Cerebellar nuclear complex (tissue), 1 donor: ENCODE measurements at regions not wholly inside any gene's neighbourhood (a gene's known extent, or its start where the extent isn't known, plus 50 kb on each side); places are given as distances from the start of the nearest gene placed in this dataset.

Source experiments
- DNase-seq, 2 experiments: peaks; one replicate each; lab custom pipeline; 2025; lab: John Stamatoyannopoulos, UW

DNA sequence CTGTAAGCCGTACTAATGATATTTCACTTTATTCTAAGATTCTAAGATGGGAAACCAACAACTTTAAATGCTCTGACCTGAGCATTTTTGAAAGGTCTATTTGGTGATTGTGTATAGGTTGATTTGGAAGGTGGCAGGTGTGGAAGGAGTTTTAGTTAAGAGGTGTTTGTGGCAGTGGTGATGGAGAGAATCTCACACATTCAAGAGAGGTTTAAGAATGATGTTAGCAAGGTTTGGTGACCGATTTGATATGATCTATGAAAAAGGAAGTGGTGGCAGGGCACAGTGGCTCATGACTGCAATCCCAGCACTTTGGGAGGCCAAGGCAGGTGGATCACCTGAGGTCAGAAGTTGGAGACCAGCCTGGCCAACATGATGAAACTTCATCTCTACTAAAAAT, 319.2 kb upstream of the CD180 start:
- DNase-seq, result no peak

DNA sequence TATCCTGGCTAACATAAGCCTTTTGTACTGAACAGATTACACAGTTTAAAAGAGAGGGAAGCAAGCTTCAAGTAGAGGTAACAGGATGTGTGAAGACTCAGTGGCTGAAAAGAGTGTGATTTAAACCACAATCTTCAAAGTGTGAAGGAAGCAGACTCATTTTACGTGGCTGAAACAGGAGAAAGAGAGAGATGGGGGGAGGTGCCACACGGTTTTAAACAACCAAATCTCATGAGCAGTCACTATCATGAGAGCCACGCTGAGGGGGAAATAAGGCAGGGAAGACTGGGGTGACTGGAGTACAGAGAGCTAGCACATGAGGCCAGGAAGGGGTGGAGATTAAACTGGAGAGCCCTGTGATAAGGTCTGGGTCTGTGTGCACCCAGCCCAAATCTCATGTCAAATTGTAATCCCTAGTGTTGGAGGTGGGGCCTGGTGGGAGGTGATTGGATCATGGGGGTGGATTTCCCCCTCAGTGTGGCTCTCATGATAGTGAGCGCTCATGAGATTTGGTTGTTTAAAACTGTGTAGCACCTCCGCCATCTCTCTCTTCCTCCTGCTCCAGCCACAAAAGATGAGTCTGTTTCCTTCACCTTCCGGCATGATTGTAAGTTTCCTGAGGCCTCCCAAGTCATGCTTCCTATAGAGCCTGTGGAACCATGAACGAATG, 318.6 kb upstream of the CD180 start:
- no peak for DNase-seq

DNA sequence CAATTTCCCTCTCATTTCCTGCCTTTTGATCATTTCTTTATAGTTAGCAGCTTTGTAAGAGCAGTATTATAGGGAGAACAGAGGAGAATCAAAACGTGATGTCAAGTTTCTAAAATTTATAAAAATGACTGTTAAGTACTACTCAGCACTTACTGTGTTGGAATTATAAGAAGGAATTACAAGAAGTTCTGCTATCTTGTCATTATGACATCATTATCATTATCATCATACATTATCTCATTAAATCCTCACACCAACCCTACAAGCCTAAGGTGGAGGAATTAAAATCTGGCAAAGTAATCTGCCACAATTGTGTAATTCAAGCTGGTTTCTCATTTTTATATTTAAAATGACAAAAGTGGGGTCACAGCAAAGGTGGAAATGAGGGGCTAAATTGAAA, 316.2 kb upstream of the CD180 start:
- no peak for DNase-seq

DNA sequence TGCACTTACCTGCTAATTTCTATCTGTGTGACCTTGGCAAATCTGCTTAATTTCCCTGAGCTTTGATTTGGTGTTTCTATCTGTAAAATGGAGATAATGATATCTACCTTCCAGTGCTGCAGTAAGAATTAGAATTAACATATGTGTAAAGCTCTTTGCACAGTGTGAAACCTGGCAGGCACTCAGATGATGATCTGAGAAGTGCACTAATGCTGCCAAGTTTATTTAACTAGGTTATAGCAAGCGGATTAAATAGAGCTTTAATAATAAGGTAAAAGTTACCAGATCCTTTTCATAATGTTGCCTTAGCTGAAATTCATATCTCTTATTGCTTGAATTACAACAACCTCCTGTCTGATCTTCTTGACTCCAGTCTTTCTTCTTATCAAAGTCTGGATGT, 315.3 kb upstream of the CD180 start:
- DNase-seq, result peak; percentile 48 to 80

DNA sequence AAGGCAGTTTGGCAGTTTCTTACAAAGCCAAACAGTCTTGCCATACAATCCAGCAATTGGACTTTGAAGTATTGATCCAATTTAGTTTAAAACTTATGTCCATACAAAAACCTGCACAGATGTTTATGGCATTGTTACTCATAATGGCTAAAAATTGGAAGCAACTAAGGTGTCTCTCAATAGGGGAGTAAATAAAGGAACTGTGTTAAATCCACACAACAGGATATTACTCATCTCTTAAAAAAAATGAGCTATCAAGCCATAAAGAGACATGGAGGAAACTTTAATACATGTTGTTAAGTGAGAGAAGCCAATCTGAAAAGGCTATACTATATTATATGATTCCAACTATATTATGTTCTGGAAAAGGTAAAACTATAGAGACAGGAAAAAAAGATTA, 313.6 kb upstream of the CD180 start:
- no peak for DNase-seq

DNA sequence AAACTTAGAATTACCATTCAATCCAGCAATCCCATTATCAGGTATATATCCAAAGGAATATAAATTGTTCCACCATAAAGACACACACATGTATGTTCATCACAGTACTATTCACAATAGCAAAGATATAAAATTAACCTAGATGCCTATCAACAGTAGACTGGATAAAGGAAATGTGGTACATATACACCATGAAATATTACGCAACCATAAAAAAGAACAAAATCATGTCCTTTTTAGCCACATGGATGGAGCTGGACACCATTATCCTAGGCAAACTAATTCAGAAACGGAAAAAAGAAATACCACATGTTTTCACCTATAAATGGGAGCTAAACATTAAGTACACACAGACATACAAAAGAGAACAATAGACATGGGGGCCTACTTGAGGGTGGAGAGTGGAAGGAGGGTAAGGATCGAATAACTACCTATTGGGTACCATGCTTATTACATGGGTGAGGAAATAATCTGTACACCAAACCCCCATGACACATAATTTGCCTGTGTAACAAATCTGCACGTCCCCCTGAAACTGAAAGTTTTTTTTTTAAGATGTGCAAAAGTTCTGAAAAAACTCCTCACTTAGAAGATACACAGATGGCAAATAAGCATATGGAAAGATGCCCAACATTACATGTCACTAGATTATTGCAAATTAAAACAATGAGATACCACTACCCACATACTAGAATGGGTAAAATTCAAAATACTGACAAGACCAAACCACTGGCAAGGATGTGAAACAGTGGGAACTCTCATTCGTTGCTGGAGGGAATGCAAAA, 313.0 kb upstream of the CD180 start:
- no peak for DNase-seq

DNA sequence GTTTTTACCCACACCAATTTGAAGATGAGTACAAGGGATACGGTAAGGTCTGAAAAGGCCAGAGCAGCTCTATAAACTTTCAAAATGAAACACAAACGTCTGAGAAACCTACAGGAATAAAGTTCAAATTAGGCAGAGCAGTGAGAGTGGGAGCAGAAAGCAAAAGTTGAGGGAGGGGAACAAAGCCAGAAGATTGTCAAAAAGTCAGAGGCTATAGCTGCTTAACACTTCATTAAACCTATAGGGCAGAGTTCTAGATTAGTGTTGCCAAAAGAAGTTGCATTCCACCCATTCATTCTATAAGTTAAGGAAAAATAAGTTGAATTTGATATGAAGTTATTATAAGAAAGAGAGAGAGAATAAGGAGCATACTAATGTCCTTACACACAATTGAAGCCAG, 309.6 kb upstream of the CD180 start:
- no peak for DNase-seq

DNA sequence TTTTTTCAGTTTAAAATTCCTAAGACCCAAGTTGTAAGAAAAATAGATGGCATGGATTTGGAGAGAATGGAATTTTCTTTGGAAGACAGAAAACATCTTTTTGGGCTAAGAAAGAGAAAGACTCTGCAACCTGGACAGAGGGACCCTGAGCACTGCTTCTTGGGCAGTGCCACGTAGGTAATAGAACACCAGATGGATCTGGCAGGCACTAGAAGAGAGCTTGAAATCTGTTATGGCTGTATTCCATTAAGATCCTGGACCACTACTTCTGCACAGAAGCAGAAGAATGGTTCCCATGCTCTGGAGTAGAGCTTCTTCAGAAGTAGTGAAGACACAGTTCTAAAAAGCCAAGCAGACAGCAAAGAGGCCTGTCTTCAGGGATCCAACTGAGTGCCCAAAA, 306.4 kb upstream of the CD180 start:
- DNase-seq, result peak in 1 of 2 experiments; percentile 9

DNA sequence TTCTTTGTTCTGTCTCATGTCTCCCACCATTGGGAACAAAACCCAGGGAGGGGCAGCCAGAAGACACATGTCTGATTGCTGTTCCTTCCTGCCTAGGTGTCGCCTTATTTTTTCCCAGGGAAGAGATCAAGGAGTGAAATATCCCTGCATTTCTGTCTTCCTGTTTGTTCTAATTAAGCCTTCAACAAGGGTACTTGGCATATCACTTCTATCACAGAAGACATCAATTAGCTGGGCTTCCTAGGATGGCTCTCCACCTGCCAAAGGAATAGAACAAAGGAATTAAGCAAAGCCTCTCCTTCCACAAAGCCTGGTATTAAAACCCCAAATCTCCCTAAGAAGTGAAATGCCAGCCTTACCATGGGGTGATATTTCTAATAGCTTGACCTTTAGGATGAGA, 299.5 kb upstream of the CD180 start:
- DNase-seq, result peak in 1 of 2 experiments; percentile 25

DNA sequence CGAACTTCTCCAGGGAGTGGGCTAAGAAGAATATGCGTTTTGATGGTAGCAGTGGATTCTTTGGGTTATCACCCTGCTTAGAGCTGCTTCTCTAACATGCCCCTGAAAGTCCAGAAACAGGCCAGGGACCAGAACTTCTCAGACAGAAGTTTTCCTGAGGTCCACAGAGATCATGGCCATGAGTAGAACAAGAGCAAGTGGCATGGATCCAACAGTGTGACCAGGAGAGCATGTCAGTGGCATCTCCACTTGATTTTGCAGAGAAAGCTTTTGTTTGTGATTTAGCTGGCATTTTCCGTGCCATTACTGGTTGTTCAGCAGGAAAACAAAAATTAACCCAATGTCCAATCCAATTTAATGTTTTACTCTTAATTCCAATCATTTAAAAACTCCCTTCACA, 298.5 kb upstream of the CD180 start:
- no peak for DNase-seq

DNA sequence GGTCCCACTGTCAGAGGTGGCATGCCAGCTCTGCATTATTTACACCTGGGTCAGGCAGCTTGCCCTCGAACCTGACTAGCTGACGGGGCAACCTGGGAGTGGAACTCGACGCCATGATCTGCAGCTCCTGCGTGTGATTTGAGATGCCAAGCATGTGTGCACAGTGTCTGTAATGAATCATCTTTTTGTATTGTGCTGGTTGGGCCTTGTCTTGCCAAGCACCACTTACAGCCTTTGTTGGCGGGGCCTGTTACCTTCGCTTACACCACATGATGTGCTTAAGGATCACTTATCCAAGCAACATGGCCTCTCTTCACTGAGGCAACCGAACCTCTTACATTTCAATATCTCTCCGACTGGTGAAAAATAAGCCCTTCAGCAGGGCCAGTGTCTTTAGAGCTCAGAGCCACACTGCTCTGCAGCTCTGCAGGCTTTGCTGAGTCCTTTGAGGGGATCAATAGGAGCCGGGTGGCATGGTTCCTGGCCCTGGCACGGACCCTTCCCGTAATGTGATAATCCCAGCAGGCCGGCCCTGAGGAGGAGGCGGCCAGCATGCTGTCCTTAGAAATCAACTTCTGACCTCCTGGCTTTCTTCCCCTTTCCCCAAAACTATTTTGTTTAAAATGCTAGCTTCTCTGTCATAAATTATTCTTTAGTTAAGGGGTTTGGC, 297.7 kb upstream of the CD180 start:
- no peak for DNase-seq

DNA sequence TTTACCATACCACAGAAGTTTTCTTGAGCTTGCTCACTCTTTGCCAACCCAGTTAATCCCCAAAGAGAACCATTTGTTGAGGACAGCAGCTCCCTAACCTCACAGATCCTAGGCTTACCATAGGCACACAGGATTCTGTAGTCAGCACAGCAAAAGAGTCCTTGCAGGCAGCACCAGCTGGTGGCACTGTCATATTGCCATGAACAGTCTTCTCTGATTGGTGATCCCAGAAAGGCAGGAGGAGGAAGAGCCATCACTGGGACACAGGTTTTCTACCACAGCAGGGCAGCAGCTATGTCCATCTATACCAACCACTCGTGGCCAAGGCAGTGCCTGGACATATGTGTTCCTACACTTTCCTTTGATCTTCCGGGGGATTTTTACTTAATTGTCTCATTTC, 297.1 kb upstream of the CD180 start:
- no peak for DNase-seq

DNA sequence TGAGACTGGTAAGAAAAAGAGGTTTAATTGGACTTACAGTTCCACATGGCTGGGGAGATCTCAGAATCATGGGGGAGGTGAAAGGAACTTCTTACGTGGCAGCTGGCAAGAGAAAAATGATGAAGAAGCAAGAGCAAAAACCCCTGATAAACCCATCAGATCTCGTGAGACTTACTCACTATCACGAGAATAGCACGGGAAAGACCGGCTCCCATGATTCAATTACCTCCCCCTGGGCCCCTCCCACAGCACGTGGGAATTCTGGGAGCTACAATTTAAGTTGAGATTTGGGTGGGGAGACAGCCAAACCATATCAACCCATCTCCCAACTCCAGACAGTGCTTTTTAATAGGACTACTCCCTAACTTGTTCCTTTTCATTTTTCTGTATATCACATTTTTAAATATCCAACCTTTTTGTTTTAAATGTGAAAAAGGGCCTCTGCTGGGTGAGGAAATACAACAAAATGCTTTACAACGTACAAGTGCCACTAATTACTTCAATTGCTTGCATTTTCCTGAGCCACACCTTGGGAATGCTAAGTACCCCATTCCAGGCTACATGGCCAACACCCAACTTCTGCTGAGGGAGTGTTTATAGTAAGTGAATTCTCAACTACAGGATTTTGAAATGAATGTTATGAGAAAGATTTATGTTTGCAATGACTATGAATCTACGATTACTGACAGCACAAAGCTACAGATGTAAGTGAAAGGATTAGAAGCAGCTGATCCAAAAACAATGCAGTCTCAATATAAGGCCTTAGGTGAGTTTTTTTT, 294.1 kb upstream of the CD180 start:
- DNase-seq, result no peak

DNA sequence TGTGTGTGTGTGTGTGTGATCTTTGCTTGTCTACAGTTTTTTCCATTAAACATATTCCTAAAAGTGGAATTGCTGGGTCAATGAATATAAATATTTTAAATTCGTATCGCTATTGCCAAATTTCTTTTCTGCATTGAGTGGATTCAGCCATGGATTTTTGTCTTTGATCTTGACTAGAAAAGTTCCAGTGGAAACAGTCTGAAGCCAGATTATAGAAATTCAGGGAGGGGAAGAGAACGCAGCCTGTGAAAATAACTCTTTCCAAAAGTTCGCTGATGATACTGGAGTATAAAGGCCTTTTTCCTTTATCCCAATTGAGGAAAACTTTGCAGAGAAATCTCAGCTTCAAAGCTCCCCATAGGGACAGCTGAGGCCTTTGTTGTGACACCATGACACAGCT, 292.3 kb upstream of the CD180 start:
- no peak for DNase-seq

DNA sequence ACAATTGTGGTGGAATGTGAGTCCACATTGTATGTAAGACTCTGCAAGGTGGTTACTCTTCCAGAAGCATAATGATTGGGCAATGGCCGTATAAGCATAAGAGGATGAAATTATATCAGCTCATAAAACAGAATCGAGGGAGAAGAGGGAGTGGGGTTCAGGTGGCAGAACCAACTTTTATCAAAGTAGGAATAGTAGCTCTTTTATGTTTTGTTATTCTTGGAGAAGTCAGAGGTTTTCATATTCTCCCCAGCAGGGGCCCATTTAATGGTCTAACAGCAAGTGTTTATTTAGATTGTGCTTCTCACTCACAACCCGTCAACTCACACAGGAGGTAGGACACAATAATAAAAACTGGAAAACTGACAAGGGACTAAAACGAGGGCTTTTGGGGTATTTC, 291.3 kb upstream of the CD180 start:
- DNase-seq, result no peak

DNA sequence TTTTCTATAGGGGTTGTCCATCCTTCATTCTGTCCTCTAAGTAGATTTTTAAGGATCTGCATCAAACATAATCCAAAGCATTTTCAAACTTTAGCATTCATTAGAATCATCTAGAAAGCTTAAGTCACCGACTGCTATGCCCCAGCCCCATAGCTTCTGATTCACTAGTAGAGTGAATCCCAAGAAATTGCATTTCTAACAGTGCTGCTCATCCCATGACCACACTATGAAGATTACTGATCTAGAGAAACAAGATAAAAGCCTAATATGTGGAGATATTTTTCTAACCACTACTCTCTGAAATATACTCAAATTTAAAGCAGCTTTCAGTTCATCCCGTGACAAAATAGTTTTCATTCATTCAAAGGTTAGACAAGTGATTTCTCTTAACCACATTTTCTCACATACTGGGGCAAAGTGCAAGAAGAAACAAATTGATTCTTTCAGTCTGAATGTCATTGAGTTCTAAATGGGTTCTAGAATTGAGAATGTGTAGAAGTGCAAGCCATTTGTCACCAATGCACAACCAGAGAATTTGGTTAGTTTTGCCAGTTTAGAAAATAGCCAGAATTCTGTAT, 286.9 kb upstream of the CD180 start:
- DNase-seq, result no peak

DNA sequence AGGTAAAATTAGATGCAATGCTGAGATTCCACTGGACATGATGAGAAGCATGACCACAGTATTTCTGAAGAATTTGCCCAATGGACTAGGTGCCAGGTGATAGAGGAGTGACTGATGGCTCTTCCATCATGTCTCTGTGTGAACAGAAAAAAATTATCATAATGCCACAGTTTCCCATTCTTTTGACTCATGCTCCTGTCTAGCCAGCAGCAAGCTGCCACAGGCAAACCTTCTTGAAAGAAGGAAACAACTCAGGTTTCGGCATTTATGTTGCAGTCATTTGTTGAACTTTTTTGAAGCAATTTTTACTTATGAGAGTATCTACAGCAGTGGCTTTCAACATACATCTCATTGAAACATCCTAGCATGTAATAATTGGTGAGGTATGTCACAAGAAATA, 284.8 kb upstream of the CD180 start:
- DNase-seq, result no peak

DNA sequence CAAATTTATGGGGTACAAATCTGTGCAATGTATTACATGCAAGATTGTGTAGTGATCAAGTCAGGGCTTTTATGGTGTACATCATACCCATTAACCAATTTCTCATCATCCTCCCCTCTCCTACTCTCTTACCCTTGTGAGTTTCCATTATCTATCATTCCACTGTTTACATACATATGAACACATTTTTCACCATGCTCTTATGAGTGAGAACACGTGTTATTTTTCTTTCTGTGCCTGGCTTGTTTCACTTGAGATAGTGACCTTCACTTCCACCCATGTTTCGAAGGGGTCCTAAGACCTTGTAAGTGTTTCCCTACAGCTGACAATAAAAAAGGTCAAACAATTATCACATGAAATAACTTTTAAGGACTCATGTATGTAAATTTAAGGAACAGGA, 281.7 kb upstream of the CD180 start:
- DNase-seq, result no peak

DNA sequence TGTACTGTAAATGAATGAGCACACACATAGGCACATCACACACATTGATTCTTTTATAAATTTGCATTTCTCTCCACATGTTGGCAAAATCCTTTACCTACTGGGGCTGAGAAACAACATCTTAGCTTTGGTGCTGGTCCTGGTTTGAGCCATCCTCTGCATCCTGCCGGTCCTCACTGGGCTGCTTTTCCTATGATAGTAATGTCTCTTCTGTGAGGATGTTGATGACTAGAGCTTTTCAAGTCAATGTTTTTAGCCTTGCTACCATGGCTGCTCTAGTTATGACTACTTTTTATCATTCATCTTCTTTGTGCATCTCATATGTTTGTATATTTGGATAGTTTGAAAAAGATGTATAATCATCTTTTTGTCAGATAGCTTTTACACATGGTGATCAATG, 280.4 kb upstream of the CD180 start:
- no peak for DNase-seq

DNA sequence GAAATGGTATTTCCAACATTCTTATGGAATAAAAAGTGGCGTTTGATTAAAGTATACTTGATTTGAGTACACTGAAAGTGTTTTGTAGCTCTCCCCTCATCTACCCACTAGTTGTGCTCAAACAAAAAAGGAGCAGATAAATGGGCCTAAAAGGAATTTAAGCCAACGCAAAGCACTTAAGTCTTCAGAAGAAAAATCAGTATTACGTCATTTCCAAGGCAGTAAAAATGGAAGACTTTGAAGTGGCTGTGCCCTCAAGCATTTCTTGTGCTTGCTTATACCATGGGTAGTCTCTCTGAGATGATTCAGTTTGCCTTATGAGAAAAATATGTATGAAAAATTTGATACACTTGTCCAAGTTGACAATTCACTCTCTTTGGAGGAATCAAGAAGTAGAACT, 279.9 kb upstream of the CD180 start:
- no peak for DNase-seq

DNA sequence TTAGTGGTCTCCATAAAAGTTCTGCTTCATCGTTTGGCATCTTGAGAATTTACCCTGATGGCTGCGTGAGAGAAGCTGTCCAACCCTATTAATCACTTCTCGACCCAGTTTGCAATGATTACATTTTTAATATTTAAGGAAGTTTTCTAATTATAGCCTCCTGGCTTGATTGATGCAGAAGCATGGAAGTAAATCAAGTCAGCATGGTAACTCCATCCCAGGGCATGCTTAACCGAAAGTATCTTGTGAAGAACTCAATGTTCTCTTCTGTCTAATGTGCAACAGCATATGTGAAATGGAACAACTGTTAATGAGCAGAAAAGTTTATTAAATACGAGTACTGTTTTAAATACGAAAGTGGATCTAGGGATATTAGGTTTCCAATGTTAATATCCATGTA, 278.9 kb upstream of the CD180 start:
- no peak for DNase-seq

DNA sequence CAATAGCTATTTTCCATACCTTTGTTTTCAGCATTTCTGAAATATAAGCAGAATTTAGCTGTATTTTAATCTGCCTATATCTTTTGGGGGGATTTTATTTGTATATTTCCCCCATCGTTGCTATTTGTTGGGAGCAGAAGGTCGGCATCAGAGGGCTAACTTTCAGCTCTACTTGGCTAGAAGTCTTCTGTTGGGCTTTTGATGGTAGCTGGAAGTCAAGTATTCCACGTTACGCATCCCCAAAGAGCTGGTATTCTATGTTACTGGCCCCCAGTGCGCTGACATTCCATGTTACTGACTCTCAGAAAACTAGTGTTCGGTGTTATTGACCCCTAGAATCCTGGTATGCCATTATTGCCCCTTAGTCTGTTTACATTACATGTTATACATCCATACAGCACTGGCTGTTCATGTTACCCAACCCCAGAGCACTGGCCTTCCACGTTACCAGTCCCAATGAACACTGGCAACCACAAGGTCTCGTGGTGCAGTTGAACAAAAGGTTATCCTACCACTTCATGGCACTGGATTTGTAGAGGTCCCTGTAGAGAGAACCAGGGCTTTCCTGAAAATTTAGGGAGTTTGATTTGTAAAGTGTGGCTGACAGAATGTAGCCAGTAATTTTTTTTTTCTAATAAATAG, 278.1 kb upstream of the CD180 start:
- DNase-seq, result no peak
